SK-N-MC (cell line): ENCODE measurements at regions not wholly inside any gene's neighbourhood (a gene's known extent, or its start where the extent isn't known, plus 50 kb on each side); places are given as distances from the start of the nearest gene placed in this dataset.

ENCODE experiments used
- EZH2 ChIP-seq: fragments of 200-600 bp; sonication (generic); IDR thresholded peaks from one replicate; pipeline ENCODE4 v1.6.1; 2017; ENCODE audit warnings: antibody characterized with exemption
- FOXP2 ChIP-seq: optimal IDR thresholded peaks from 2 replicates; pipeline ENCODE3; 2011; ENCODE audit warnings: mild to moderate bottlenecking, moderate library complexity; ENCODE audit not compliant: insufficient read depth; ENCODE audit errors: extremely low read length, control extremely low read depth
- POLR2AphosphoS5 ChIP-seq: IDR thresholded peaks from 2 replicates; pipeline ENCODE4 v1.6.1; 2012; ENCODE audit warnings: mild to moderate bottlenecking, low read depth, low read length, borderline replicate concordance

DNA sequence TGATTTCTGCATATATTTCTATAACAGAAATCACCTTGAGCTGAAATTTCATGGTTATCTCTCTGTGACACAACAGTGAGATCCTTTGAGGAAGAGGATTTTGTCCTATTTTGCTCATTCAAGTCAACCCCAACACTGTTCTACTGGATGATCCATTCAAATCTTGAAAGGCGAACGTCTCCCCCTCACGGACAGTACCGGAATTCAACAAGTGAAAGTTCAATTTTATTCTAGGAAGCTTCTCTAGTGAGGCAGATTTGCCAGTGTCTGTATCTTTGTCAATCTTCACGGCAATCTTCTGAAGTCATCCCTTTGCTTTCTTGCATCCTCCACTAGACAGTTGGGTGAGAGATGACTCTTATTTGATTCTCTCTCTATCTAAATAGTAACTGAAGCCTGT lies 91.7 kb upstream of the PDE7B start:
- TF ChIP-seq EZH2 (no peak), POLR2AphosphoS5 (no peak), FOXP2 (no peak)
